CD4-positive, alpha-beta T cell (primary cell): ENCODE measurements at regions not wholly inside any gene's neighbourhood (a gene's known extent, or its start where the extent isn't known, plus 50 kb on each side); places are given as distances from the start of the nearest gene placed in this dataset.

Experiments
- ATAC-seq: fragments of 200-7000 bp; cut with Tn5 transposase; one replicate; pipeline ENCODE4 v1.10.0; 2022; ENCODE audit warnings: mild to moderate bottlenecking; ENCODE audit not compliant: poor library complexity
- CTCF ChIA-PET: fragments of 350-600 bp; sonication (Branson Sonifier 250); formaldehyde crosslinking; loops from one replicate; lab custom pipeline; 2021; ENCODE audit warnings: antibody characterized with exemption, inconsistent platforms; lab: Charles Lee
- POLR2A ChIA-PET: fragments of 350-600 bp; sonication (Branson Sonifier 250); formaldehyde crosslinking; loops from one replicate; lab custom pipeline; 2021; ENCODE audit warnings: antibody characterized with exemption, inconsistent platforms; lab: Charles Lee
- DNase-seq, 14 experiments: peaks; one replicate each; pipeline ENCODE4 v3.0.0-alpha.2; 2013 to 2020; ENCODE audit warnings: mixed read lengths in 2 of 14
- H3K27ac ChIP-seq, 2 donors: one replicate each; pipeline versions ENCODE4 v1.5.1 to v1.7.0; 2013; ENCODE audit warnings: low read length in 2 of 2, low read depth in 1 of 2, mild to moderate bottlenecking in 1 of 2
- H3K27me3 ChIP-seq, 2 experiments: 1 replicate in 1 of 2; 2 replicates in 1 of 2; pipeline versions ENCODE4 v1.6.1 to v1.7.0; 2013; ENCODE audit warnings: low read length in 2 of 2, control low read depth in 1 of 2, mild to moderate bottlenecking in 1 of 2, moderate library complexity in 1 of 2; ENCODE audit not compliant: insufficient read depth in 2 of 2, control insufficient read depth in 1 of 2
- H3K36me3 ChIP-seq: one replicate; pipeline ENCODE4 v1.6.1; 2013; ENCODE audit warnings: low read length, control low read depth; ENCODE audit not compliant: insufficient read depth
- H3K4me1 ChIP-seq: one replicate; pipeline ENCODE4 v1.6.1; 2013; ENCODE audit warnings: low read length, control low read depth; ENCODE audit not compliant: insufficient read depth
- H3K4me3 ChIP-seq: one replicate; pipeline ENCODE4 v1.5.1; 2013; ENCODE audit warnings: mild to moderate bottlenecking, low read length, moderate library complexity
- H3K9me3 ChIP-seq, 2 experiments: 1 replicate in 1 of 2; 2 replicates in 1 of 2; pipeline versions ENCODE4 v1.6.1 to v1.7.0; 2013; ENCODE audit warnings: low read length in 2 of 2, mild to moderate bottlenecking in 2 of 2, control low read depth in 1 of 2, moderate library complexity in 1 of 2; ENCODE audit not compliant: control insufficient read depth in 1 of 2, insufficient read depth in 1 of 2
- H3K27ac Mint-ChIP-seq: one replicate; pipeline ENCODE4 v1.8.0; 2020; ENCODE audit warnings: mixed read lengths
- H3K27me3 Mint-ChIP-seq: one replicate; pipeline ENCODE4 v1.8.0; 2021; ENCODE audit warnings: mixed read lengths
- H3K36me3 Mint-ChIP-seq: one replicate; pipeline ENCODE4 v1.8.0; 2021; ENCODE audit warnings: low read depth, mixed read lengths
- H3K4me1 Mint-ChIP-seq: one replicate; pipeline ENCODE4 v1.8.0; 2021; ENCODE audit warnings: low read depth, mixed read lengths
- H3K4me3 Mint-ChIP-seq: one replicate; pipeline ENCODE4 v1.8.0; 2020; ENCODE audit warnings: mild to moderate bottlenecking, mixed read lengths
- H3K9me3 Mint-ChIP-seq: one replicate; pipeline ENCODE4 v1.8.0; 2020; ENCODE audit warnings: mixed read lengths
- intact Hi-C, 2 experiments: fragments of 100-400 bp; cut with DNase I in 1 of 2; cut with micrococcal nuclease in 1 of 2; formaldehyde crosslinking; loops; one replicate each; pipeline versions ENCODE4 v1.15.1 to v1.9.0; 2023 to 2025; cut with DNase I, micrococcal nuclease
- TF ChIP-seq, protein P1 (sequence below): fragments of 200-600 bp; IDR thresholded peaks from one replicate; pipeline ENCODE4 v1.8.0; 2022; ENCODE audit warnings: antibody characterized with exemption, mild to moderate bottlenecking

DNA sequence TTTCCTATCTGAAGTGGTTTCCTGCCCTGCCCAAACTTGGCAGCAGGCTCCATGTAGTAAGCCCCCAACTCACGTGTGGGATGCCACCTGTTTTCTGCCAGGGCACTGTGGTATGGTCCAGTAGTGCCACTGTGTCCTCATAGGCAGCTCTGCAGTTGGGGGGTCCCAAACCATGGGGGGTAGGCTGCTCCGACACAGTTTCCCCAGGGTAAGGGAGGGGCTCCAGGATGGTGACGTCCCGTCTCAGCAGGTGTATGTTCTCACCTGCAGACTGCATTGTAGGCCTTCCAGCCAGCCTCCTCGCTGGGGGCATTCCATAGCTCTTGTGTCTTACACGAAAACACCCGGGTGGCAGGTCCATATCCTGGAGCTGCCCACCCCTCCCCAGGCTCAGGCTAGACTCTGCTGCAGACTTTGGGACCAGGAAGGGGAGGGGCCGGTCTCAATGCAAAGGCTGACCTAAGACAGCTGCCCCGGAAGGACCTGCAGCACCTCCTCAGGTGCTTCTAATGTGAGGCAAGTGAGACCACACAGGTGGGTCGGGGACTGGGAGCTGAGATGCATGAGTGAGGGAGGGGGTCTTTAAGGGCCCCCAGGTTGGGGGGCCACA is 330.5 kb upstream of the IRX4 start:
- DNase-seq: no peak
- H3K27me3 Mint-ChIP-seq: peaks cover 16% of the 10 kb centered on the region
- Histone ChIP-seq H3K36me3 (no peaks in the 10 kb centered on the region), H3K4me1 (no peaks in the 10 kb centered on the region), H3K27me3 (peaks cover 0 to 2% of the 10 kb centered on the region in 2 experiments), H3K4me3 (no peak overlapping the region), H3K27ac (no peak overlapping the region), H3K9me3 (no peaks in the 10 kb centered on the region)
- H3K4me1 Mint-ChIP-seq: no peaks in the 10 kb centered on the region
- CTCF ChIA-PET: no interaction called here
- POLR2A ChIA-PET: no interaction called here
- TF ChIP-seq, protein P1, sequence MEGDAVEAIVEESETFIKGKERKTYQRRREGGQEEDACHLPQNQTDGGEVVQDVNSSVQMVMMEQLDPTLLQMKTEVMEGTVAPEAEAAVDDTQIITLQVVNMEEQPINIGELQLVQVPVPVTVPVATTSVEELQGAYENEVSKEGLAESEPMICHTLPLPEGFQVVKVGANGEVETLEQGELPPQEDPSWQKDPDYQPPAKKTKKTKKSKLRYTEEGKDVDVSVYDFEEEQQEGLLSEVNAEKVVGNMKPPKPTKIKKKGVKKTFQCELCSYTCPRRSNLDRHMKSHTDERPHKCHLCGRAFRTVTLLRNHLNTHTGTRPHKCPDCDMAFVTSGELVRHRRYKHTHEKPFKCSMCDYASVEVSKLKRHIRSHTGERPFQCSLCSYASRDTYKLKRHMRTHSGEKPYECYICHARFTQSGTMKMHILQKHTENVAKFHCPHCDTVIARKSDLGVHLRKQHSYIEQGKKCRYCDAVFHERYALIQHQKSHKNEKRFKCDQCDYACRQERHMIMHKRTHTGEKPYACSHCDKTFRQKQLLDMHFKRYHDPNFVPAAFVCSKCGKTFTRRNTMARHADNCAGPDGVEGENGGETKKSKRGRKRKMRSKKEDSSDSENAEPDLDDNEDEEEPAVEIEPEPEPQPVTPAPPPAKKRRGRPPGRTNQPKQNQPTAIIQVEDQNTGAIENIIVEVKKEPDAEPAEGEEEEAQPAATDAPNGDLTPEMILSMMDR: no peak
- no peak overlapping the region for H3K27ac Mint-ChIP-seq
- ATAC-seq: no peak
- H3K9me3 Mint-ChIP-seq: no peaks in the 10 kb centered on the region
- intact Hi-C loops: no loop called here
- H3K4me3 Mint-ChIP-seq: no peak overlapping the region
- H3K36me3 Mint-ChIP-seq: no peaks in the 10 kb centered on the region

DNA sequence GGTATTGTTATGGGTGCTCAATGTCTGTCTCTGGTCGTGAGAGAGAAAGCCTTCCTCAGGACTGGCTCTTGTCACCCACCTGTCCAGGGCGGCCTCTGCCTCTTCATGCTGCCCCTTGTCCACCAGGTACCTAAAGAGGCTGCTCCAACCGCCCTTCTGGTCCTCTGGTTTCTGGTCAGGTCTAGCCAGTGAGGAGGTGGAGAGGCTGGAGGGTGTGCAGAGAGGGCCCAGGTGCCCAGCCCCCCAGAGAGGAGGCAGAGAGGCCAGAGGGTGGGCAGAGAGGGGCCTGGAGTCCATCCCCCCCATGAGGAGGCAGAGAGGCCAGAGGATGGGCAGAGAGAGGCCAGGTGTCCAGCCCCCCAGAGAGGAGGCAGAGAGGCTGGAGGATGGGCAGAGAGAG is 329.8 kb upstream of the IRX4 start:
- H3K9me3 ChIP-seq: peaks cover 0 to 7% of the 10 kb centered on the region in 2 experiments
- ChIA-PET CTCF (no interaction called here), POLR2A (no interaction called here)
- intact Hi-C loops: no loop called here
- TF ChIP-seq, protein P1: no peak
- Mint-ChIP-seq H3K9me3 (no peaks in the 10 kb centered on the region), H3K36me3 (no peaks in the 10 kb centered on the region), H3K27ac (no peak overlapping the region), H3K4me1 (no peaks in the 10 kb centered on the region), H3K27me3 (peaks cover 19% of the 10 kb centered on the region), H3K4me3 (no peak overlapping the region)
- peaks cover 0 to 8% of the 10 kb centered on the region in 2 experiments for H3K27me3 ChIP-seq
- no peaks in the 10 kb centered on the region for H3K36me3 ChIP-seq
- no peak overlapping the region for H3K27ac ChIP-seq
- ATAC-seq (no peak), DNase-seq (no peak)
- no peak overlapping the region for H3K4me3 ChIP-seq
- no peaks in the 10 kb centered on the region for H3K4me1 ChIP-seq

DNA sequence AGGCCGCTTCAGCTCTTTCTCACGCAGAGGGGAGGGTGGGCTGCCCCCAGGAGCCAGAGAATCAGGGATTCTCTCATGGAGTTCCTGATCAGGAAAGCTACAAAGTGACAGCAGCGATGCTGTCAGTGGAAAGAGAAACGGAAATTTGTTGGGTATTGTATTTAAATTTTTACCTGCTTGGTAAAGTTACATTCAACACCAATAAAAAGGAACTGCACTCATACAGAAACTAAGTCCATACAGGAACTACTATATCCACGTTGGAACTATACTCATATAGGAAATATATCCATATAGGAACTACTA is 325.5 kb upstream of the IRX4 start:
- TF ChIP-seq, protein P1: no peak
- no peaks in the 10 kb centered on the region for H3K36me3 Mint-ChIP-seq
- Histone ChIP-seq H3K9me3 (peaks cover 0 to 16% of the 10 kb centered on the region in 2 experiments), H3K27ac (no peak overlapping the region), H3K4me1 (no peaks in the 10 kb centered on the region), H3K36me3 (no peaks in the 10 kb centered on the region), H3K4me3 (no peak overlapping the region), H3K27me3 (peaks cover 0 to 8% of the 10 kb centered on the region in 2 experiments)
- intact Hi-C loops: no loop called here
- ChIA-PET POLR2A (no interaction called here), CTCF (no interaction called here)
- H3K4me3 Mint-ChIP-seq: no peak overlapping the region
- DNase-seq: no peak
- H3K27ac Mint-ChIP-seq: no peak overlapping the region
- no peaks in the 10 kb centered on the region for H3K9me3 Mint-ChIP-seq
- ATAC-seq: no peak
- H3K27me3 Mint-ChIP-seq: peaks cover 45% of the 10 kb centered on the region
- H3K4me1 Mint-ChIP-seq: no peaks in the 10 kb centered on the region
